ENCODE measurements at regions not wholly inside any gene's neighbourhood (a gene's known extent, or its start where the extent isn't known, plus 50 kb on each side); places are given as distances from the start of the nearest gene placed in this dataset.

- no peak for TF ChIP-seq CTCF (IDR thresholded peaks at IDR 0.05)
- no peak for TF ChIP-seq POLR2A (IDR thresholded peaks at IDR 0.05)
Observed at GRCh38 chr17:54494721-54495715, 405.6 kb upstream of the TOM1L1 start.

All from lower leg skin (tissue), 3 donors.